H1 (cell line): ENCODE measurements at regions not wholly inside any gene's neighbourhood (a gene's known extent, or its start where the extent isn't known, plus 50 kb on each side); places are given as distances from the start of the nearest gene placed in this dataset.

Experiments used
- CTCF ChIA-PET: fragments of 300-600 bp; sonication (Branson Sonifier 250); formaldehyde crosslinking; loops from one replicate; lab custom pipeline; 2021; ENCODE audit not compliant: partially characterized antibody; lab: Charles Lee
- POLR2A ChIA-PET: fragments of 300-600 bp; sonication (Branson Sonifier 250); formaldehyde crosslinking; loops from one replicate; lab custom pipeline; 2021; ENCODE audit warnings: inconsistent platforms; ENCODE audit not compliant: partially characterized antibody; lab: Charles Lee
- DNase-seq, 2 experiments: peaks; one replicate each; pipeline versions ENCODE4 v3.0.0 to v3.0.0-alpha.2; 2010 to 2022; ENCODE audit warnings: low spot score in 2 of 2, low read depth in 1 of 2, mixed read lengths in 1 of 2
- FAIRE-seq: peaks from 2 replicates; lab custom pipeline; 2011; peaks lifted over from hg19 to GRCh38; lab: Jason Lieb, UNC
- H2AFZ ChIP-seq: 2 replicates; pipeline ENCODE4 v1.8.1; 2012; ENCODE audit warnings: low read length, inconsistent platforms
- H2AK5ac ChIP-seq: 2 replicates; pipeline ENCODE4 v1.6.1; 2013; ENCODE audit warnings: low read depth, low read length
- H2BK120ac ChIP-seq: replicated peaks from 2 replicates; pipeline ENCODE3; 2013; ENCODE audit warnings: low read depth, low read length, inconsistent platforms
- H2BK12ac ChIP-seq: 2 replicates; pipeline ENCODE4 v1.6.1; 2013; ENCODE audit warnings: low read depth, low read length
- H2BK15ac ChIP-seq: 2 replicates; pipeline ENCODE4 v1.6.1; 2013; ENCODE audit warnings: low read length
- H2BK20ac ChIP-seq: 2 replicates; pipeline ENCODE4 v1.6.1; 2013; ENCODE audit warnings: low read length
- H2BK5ac ChIP-seq: 2 replicates; pipeline ENCODE4 v1.6.1; 2013; ENCODE audit warnings: low read depth, low read length
- H3K14ac ChIP-seq: 2 replicates; pipeline ENCODE4 v1.6.1; 2013; ENCODE audit warnings: inconsistent platforms; ENCODE audit not compliant: insufficient read length
- H3K18ac ChIP-seq: 2 replicates; pipeline ENCODE4 v1.6.1; 2013; ENCODE audit warnings: low read length; ENCODE audit errors: extremely low read depth
- H3K23ac ChIP-seq: 2 replicates; pipeline ENCODE4 v1.6.1; 2013; ENCODE audit warnings: inconsistent platforms; ENCODE audit not compliant: insufficient read length
- H3K23me2 ChIP-seq: 2 replicates; pipeline ENCODE4 v1.6.1; 2013; ENCODE audit warnings: low read depth, low read length
- H3K27ac ChIP-seq: 2 replicates; pipeline ENCODE4 v1.6.1; 2011; ENCODE audit warnings: low read depth, low read length, inconsistent platforms
- H3K27me3 ChIP-seq, 4 experiments: replicated peaks in 1 of 4; 1 replicate in 1 of 4; 2 replicates in 3 of 4; pipeline versions ENCODE4 v1.6.1 to v1.8.1; 2011 to 2013; ENCODE audit warnings: low read length in 3 of 4, mild to moderate bottlenecking in 3 of 4, inconsistent platforms in 2 of 4, mixed read lengths in 2 of 4, moderate library complexity in 1 of 4; ENCODE audit not compliant: control insufficient read depth in 3 of 4, insufficient read depth in 3 of 4; ENCODE audit errors: extremely low read depth in 1 of 4
- H3K36me3 ChIP-seq, 4 experiments: 2 replicates each; pipeline versions ENCODE4 v1.6.1 to v1.8.1; 2011 to 2013; ENCODE audit warnings: mild to moderate bottlenecking in 4 of 4, low read length in 3 of 4, moderate library complexity in 2 of 4, control low read depth in 1 of 4, inconsistent platforms in 1 of 4; ENCODE audit not compliant: insufficient read depth in 4 of 4, control insufficient read depth in 2 of 4
- H3K4ac ChIP-seq: replicated peaks from 2 replicates; pipeline ENCODE3; 2013; ENCODE audit warnings: low read length, low read depth, mixed read lengths, inconsistent platforms; ENCODE audit not compliant: insufficient read length
- H3K4me1 ChIP-seq, 4 experiments: replicated peaks in 1 of 4; 1 replicate in 1 of 4; 2 replicates in 3 of 4; pipeline versions ENCODE4 v1.6.1 to v1.8.1; 2011 to 2013; ENCODE audit warnings: low read length in 3 of 4, inconsistent platforms in 2 of 4, mixed read lengths in 1 of 4; ENCODE audit not compliant: insufficient read depth in 4 of 4, control insufficient read depth in 3 of 4
- H3K4me2 ChIP-seq, 2 experiments: 2 replicates each; pipeline versions ENCODE4 v1.6.1 to v1.8.1; 2011 to 2013; ENCODE audit warnings: low read depth in 2 of 2, low read length in 2 of 2, control low read depth in 1 of 2, inconsistent platforms in 1 of 2, mild to moderate bottlenecking in 1 of 2; ENCODE audit not compliant: insufficient read depth in 1 of 2
- H3K4me3 ChIP-seq, 4 experiments: fragments of 200-600, 300-600 bp in 1 of 4; sonication (generic), shearing (Covaris generic), sonication (Bioruptor Twin) in 1 of 4; 2 replicates each; pipeline versions ENCODE4 v1.5.1 to v1.8.1; 2011 to 2016; ENCODE audit warnings: low read length in 4 of 4, low read depth in 3 of 4, control low read depth in 2 of 4, inconsistent platforms in 2 of 4, mild to moderate bottlenecking in 2 of 4, mixed read lengths in 1 of 4, moderate library complexity in 1 of 4; ENCODE audit not compliant: insufficient read depth in 2 of 4; ENCODE audit errors: extremely low read depth in 1 of 4
- H3K56ac ChIP-seq: replicated peaks from 2 replicates; pipeline ENCODE3; 2013; ENCODE audit warnings: low read depth, mild to moderate bottlenecking, mixed read lengths, low read length, inconsistent platforms; ENCODE audit not compliant: insufficient read length
- H3K79me1 ChIP-seq: 2 replicates; pipeline ENCODE4 v1.6.1; 2013; ENCODE audit warnings: low read depth, low read length, control low read depth
- H3K79me2 ChIP-seq, 2 experiments: 2 replicates each; pipeline versions ENCODE4 v1.6.1 to v1.8.1; 2012 to 2013; ENCODE audit warnings: low read length in 2 of 2, mild to moderate bottlenecking in 2 of 2, inconsistent platforms in 1 of 2; ENCODE audit not compliant: insufficient read depth in 2 of 2, control insufficient read depth in 1 of 2
- H3K9ac ChIP-seq, 4 experiments: replicated peaks in 1 of 4; 1 replicate in 1 of 4; 2 replicates in 3 of 4; pipeline versions ENCODE4 v1.6.1 to v1.8.1; 2011 to 2013; ENCODE audit warnings: low read depth in 3 of 4, low read length in 3 of 4, control low read depth in 2 of 4, mild to moderate bottlenecking in 2 of 4, moderate library complexity in 2 of 4, inconsistent platforms in 1 of 4; ENCODE audit errors: extremely low read depth in 1 of 4
- H3K9me3 ChIP-seq, 2 experiments: 2 replicates each; pipeline versions ENCODE4 v1.6.1 to v1.8.1; 2012 to 2013; ENCODE audit warnings: mild to moderate bottlenecking in 2 of 2, moderate library complexity in 2 of 2, control low read depth in 1 of 2, inconsistent platforms in 1 of 2, low read depth in 1 of 2, low read length in 1 of 2, mixed read lengths in 1 of 2; ENCODE audit not compliant: insufficient read depth in 2 of 2
- H4K20me1 ChIP-seq, 2 experiments: replicated peaks in 1 of 2; 2 replicates each; pipeline versions ENCODE3 to v1.8.1; 2011 to 2013; ENCODE audit warnings: inconsistent platforms in 2 of 2, low read length in 2 of 2, mild to moderate bottlenecking in 1 of 2; ENCODE audit not compliant: insufficient read depth in 2 of 2, control insufficient read depth in 1 of 2
- H4K5ac ChIP-seq: 2 replicates; pipeline ENCODE4 v1.6.1; 2013; ENCODE audit warnings: low read length, low read depth, mixed read lengths, inconsistent platforms; ENCODE audit not compliant: insufficient read length
- H4K8ac ChIP-seq: 2 replicates; pipeline ENCODE4 v1.8.0; 2013; ENCODE audit warnings: mild to moderate bottlenecking, moderate library complexity, low read length, inconsistent platforms; ENCODE audit not compliant: insufficient read depth; ENCODE audit errors: extremely low read depth
- H4K91ac ChIP-seq: replicated peaks from 2 replicates; pipeline ENCODE3; 2013; ENCODE audit warnings: low read length, mixed read lengths, inconsistent platforms; ENCODE audit not compliant: insufficient read length
- EZH2 ChIP-seq: fragments of 200-600 bp; sonication (generic); IDR thresholded peaks from 2 replicates; pipeline ENCODE4 v1.7.1; 2012; ENCODE audit warnings: low read depth, mild to moderate bottlenecking, moderate library complexity, low read length, inconsistent platforms; ENCODE audit not compliant: severe bottlenecking
- WGBS, 2 experiments: shearing (Covaris generic) in 1 of 2; methylation state at CpG; one replicate each; pipeline versions ENCODE4 v1.1.6 to v1.1.7; 2013 to 2015; ENCODE audit warnings: low lambda C conversion rate in 2 of 2, mixed read lengths in 2 of 2, inconsistent platforms in 1 of 2, low coverage in 1 of 2, missing lambda C conversion rate in 1 of 2; ENCODE audit not compliant: insufficient replicate concordance in 2 of 2, insufficient coverage in 1 of 2, insufficient read length in 1 of 2; ENCODE audit errors: extremely low coverage in 1 of 2, missing lambda C conversion rate in 1 of 2; 5-methylcytosine and 5-hydroxymethylcytosine counted together

DNA sequence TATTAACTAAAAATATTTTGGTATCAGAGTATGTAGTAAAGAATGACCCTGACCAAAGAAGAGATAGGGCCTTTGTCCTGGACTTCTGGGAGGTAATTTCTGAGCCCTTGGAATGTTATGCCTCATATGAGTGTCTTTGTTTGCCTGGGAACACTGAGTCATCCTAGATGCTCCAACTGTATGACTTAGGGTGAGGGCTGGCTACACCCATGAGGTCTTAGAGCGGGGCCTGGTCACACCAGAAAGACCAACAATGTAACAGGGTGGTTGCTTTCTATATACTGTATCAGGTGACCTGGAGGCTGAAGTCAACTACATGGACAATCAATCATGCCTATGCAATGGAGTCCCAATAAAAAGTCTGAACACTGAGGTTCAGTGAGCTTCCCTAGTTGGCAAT lies 253.1 kb downstream of the MBD2 start:
- H3K56ac ChIP-seq: no peak overlapping the region
- no peak for TF ChIP-seq EZH2
- H3K9me3 ChIP-seq: peaks cover 12 to 14% of the 10 kb centered on the region in 2 experiments
- no peak for FAIRE-seq
- no peak overlapping the region for H3K18ac ChIP-seq
- no peaks in the 10 kb centered on the region; a peak in 1 of 8 replicates for H3K36me3 ChIP-seq
- no peak overlapping the region for H3K4me3 ChIP-seq
- H3K79me2 ChIP-seq: no peaks in the 10 kb centered on the region
- H3K9ac ChIP-seq: no peak overlapping the region
- H3K27ac ChIP-seq: no peak overlapping the region
- no peak overlapping the region for H2BK15ac ChIP-seq
- no peak overlapping the region for H4K5ac ChIP-seq
- no peak overlapping the region for H3K14ac ChIP-seq
- H3K79me1 ChIP-seq: no peaks in the 10 kb centered on the region
- no peak overlapping the region for H3K23ac ChIP-seq
- no peak for DNase-seq
- no peak overlapping the region for H4K91ac ChIP-seq
- H3K4me2 ChIP-seq: no peak overlapping the region
- no peak overlapping the region for H2AK5ac ChIP-seq
- no peaks in the 10 kb centered on the region for H4K20me1 ChIP-seq
- no peaks in the 10 kb centered on the region for H3K23me2 ChIP-seq
- H2BK12ac ChIP-seq: no peak overlapping the region
- no peak overlapping the region for H3K4ac ChIP-seq
- no peaks in the 10 kb centered on the region for H3K27me3 ChIP-seq
- H2BK120ac ChIP-seq: no peak overlapping the region
- no peaks in the 10 kb centered on the region for H3K4me1 ChIP-seq
- H4K8ac ChIP-seq: no peak overlapping the region
- no peak overlapping the region for H2BK5ac ChIP-seq
- CTCF ChIA-PET: interaction anchor here (0.6 to 1.1 kb wide), 2 partner anchors 29 to 148 kb away, joined by 3 to 4 read pairs; no protein-coding TSS in a partner anchor
- no peak overlapping the region for H2AFZ ChIP-seq
- no peak overlapping the region for H2BK20ac ChIP-seq
- 92% methylated on average over 1 of the region's 1 CpG; no CpG with 5 or more reads in 1 of the 2 experiments for WGBS, 2 experiments
- POLR2A ChIA-PET: no interaction called here
